PC-9 (cell line): ENCODE measurements at regions not wholly inside any gene's neighbourhood (a gene's known extent, or its start where the extent isn't known, plus 50 kb on each side); places are given as distances from the start of the nearest gene placed in this dataset.
"Not testable (repeated sequence)": the region's sequence is repeated elsewhere in the genome, so short reads cannot be mapped to it uniquely, and the experiment has no call there.

Source experiments
- BruUV-seq: library from RNA; stranded (reverse); fragments of 400-500 nt; replicated peaks from 2 replicates; lab custom pipeline; 2021; lab: Mats Ljungman, UMichigan
- CTCF ChIA-PET: fragments of 300-600 bp; sonication (Branson Sonifier 250); formaldehyde crosslinking; loops from one replicate; lab custom pipeline; 2022; ENCODE audit warnings: antibody characterized with exemption; lab: Charles Lee
- POLR2A ChIA-PET: fragments of 300-600 bp; sonication (Branson Sonifier 250); formaldehyde crosslinking; loops from one replicate; lab custom pipeline; 2022; ENCODE audit warnings: antibody characterized with exemption; ENCODE audit not compliant: unreplicated experiment; lab: Charles Lee
- DNase-seq, 2 experiments: peaks; one replicate each; pipeline versions ENCODE4 v3.0.0 to v3.0.0-alpha.2; 2015 to 2022; ENCODE audit warnings: mixed read lengths in 1 of 2
- H2AFZ ChIP-seq: fragments of 200-600 bp; sonication (generic); 2 replicates; pipeline ENCODE4 v1.8.1; 2017; ENCODE audit warnings: antibody characterized with exemption
- H3F3A ChIP-seq: fragments of 200-600 bp; sonication (generic); 2 replicates; pipeline ENCODE4 v1.8.1; 2017; ENCODE audit warnings: antibody characterized with exemption, mild to moderate bottlenecking, low read depth; ENCODE audit not compliant: insufficient read depth
- H3K27ac ChIP-seq: fragments of 200-600 bp; sonication (generic); 2 replicates; pipeline ENCODE4 v1.6.1; 2016; ENCODE audit warnings: mixed run types
- H3K27me3 ChIP-seq: fragments of 200-600 bp; sonication (generic); 2 replicates; pipeline ENCODE4 v1.6.1; 2016; ENCODE audit warnings: low read depth, mixed run types; ENCODE audit not compliant: insufficient read depth
- H3K36me3 ChIP-seq: fragments of 200-600 bp; sonication (generic); 2 replicates; pipeline ENCODE4 v1.6.1; 2016; ENCODE audit warnings: low read depth, mixed run types
- H3K4me1 ChIP-seq: fragments of 200-600 bp; sonication (generic); replicated peaks from 2 replicates; pipeline ENCODE4 v1.6.1; 2016; ENCODE audit warnings: mixed run types; ENCODE audit not compliant: insufficient read depth
- H3K4me2 ChIP-seq: fragments of 200-600 bp; sonication (generic); 2 replicates; pipeline ENCODE4 v1.6.1; 2017; ENCODE audit warnings: mixed run types
- H3K4me3 ChIP-seq: fragments of 200-600 bp; sonication (generic); 2 replicates; pipeline ENCODE4 v1.6.1; 2016; ENCODE audit warnings: mixed run types
- H3K79me2 ChIP-seq: fragments of 200-600 bp; sonication (generic); 2 replicates; pipeline ENCODE4 v1.6.1; 2017; ENCODE audit warnings: low read depth, mixed run types
- H3K9me2 ChIP-seq: fragments of 200-600 bp; sonication (generic); 2 replicates; pipeline ENCODE4 v1.8.1; 2017; ENCODE audit warnings: mild to moderate bottlenecking; ENCODE audit not compliant: insufficient read depth
- H3K9me3 ChIP-seq: fragments of 200-600 bp; sonication (generic); 2 replicates; pipeline ENCODE4 v1.8.1; 2016; ENCODE audit warnings: low read depth; ENCODE audit not compliant: insufficient read depth
- H4K20me1 ChIP-seq: fragments of 200-600 bp; sonication (generic); 2 replicates; pipeline ENCODE4 v1.8.1; 2017; ENCODE audit not compliant: insufficient read depth
- CTCF ChIP-seq: fragments of 200-600 bp; sonication (generic); conservative IDR thresholded peaks from 2 replicates; pipeline ENCODE4 v1.6.1; 2017; ENCODE audit warnings: mixed run types, antibody characterized with exemption, mild to moderate bottlenecking, moderate library complexity
- EZH2 ChIP-seq: fragments of 200-600 bp; sonication (generic); IDR thresholded peaks from 2 replicates; pipeline ENCODE4 v1.8.0; 2017; ENCODE audit warnings: antibody characterized with exemption, low read depth
- intact Hi-C: fragments of 100-400 bp; cut with micrococcal nuclease; formaldehyde crosslinking; loops from one replicate; pipeline ENCODE4 v1.10.0; 2022; ENCODE audit not compliant: unreplicated experiment

- H2AFZ ChIP-seq, H3K4me3 ChIP-seq, H3K27ac ChIP-seq, intact Hi-C loops, CTCF ChIA-PET, H3K36me3 ChIP-seq, H4K20me1 ChIP-seq, BruUV-seq, DNase-seq, H3K4me2 ChIP-seq, H3K27me3 ChIP-seq, H3K9me2 ChIP-seq, H3K9me3 ChIP-seq, H3K79me2 ChIP-seq: not testable (repeated sequence)
- Histone ChIP-seq H3K4me1 (peaks cover 20% of the 10 kb centered on the region), H3F3A (peaks cover 31% of the 10 kb centered on the region; the same call in 1 of the 2 replicates)
- POLR2A ChIA-PET: interaction anchor here (0.7 kb wide), 1 partner anchor 20 kb away, joined by 3 read pairs; no protein-coding TSS in a partner anchor
These were observed 146.8 kb downstream of the PPIAL4G start for GRCh38 chr1:148336121-148336918.

- Histone ChIP-seq H4K20me1 (no peaks in the 10 kb centered on the region), H3K79me2 (no peaks in the 10 kb centered on the region), H3K9me2 (no peaks in the 10 kb centered on the region), H3K36me3 (no peaks in the 10 kb centered on the region), H3F3A (peaks cover 31% of the 10 kb centered on the region; the same call in 1 of the 2 replicates), H3K4me2 (peak overlapping the region; percentile 86), H3K27ac (peak overlapping the region; percentile 96), H3K4me1 (peaks cover 14% of the 10 kb centered on the region), H3K9me3 (no peaks in the 10 kb centered on the region), H3K27me3 (no peaks in the 10 kb centered on the region), H3K4me3 (peak overlapping the region; percentile 62), H2AFZ (peak overlapping the region; percentile 93)
- ChIA-PET CTCF (interaction anchor here (0.8 kb wide), 1 partner anchor 71 kb away, joined by 5 read pairs; no protein-coding TSS in a partner anchor), POLR2A (interaction anchor here (0.5 to 1.1 kb wide), 7 partner anchors 30 to 554 kb away, joined by 3 to 34 read pairs (median 8); no protein-coding TSS in a partner anchor)
- peak; percentile 88 to 97 for DNase-seq
- TF ChIP-seq CTCF (no peak; the same call in 1 of the 2 replicates), EZH2 (no peak)
- intact Hi-C loops: loop anchor here (1.0 to 2.0 kb wide), 3 partner anchors 30 to 72 kb away; no protein-coding TSS in a partner anchor
- BruUV-seq: TSS peak; percentile 100
These were observed 148.6 kb downstream of the PPIAL4G start for GRCh38 chr1:148334339-148335130.

GRCh38 chr1:148333875-148334338 lies 149.2 kb downstream of the PPIAL4G start:
- peaks cover 14% of the 10 kb centered on the region for H3K4me1 ChIP-seq
- H3F3A ChIP-seq: peaks cover 31% of the 10 kb centered on the region; the same call in 1 of the 2 replicates
- peak overlapping the region; percentile 62 for H3K4me3 ChIP-seq
- ChIA-PET CTCF (interaction anchor here (0.8 kb wide), 1 partner anchor 70 kb away, joined by 5 read pairs; no protein-coding TSS in a partner anchor), POLR2A (interaction anchor here (0.5 to 1.1 kb wide), 7 partner anchors 30 to 553 kb away, joined by 3 to 34 read pairs (median 8); no protein-coding TSS in a partner anchor)
- H3K79me2 ChIP-seq: no peaks in the 10 kb centered on the region
- no peaks in the 10 kb centered on the region for H3K27me3 ChIP-seq
- no peaks in the 10 kb centered on the region for H4K20me1 ChIP-seq
- TF ChIP-seq EZH2 (no peak), CTCF (no peak; the same call in 1 of the 2 replicates)
- no peaks in the 10 kb centered on the region for H3K36me3 ChIP-seq
- no peaks in the 10 kb centered on the region for H3K9me2 ChIP-seq
- no peak for DNase-seq
- no TSS peak for BruUV-seq
- intact Hi-C loops: loop anchor here (2.0 kb wide), 2 partner anchors 29 to 71 kb away; no protein-coding TSS in a partner anchor
- H2AFZ ChIP-seq: peak overlapping the region; percentile 82
- peak overlapping the region; percentile 86 for H3K4me2 ChIP-seq
- peak overlapping the region; percentile 96 for H3K27ac ChIP-seq
- H3K9me3 ChIP-seq: no peaks in the 10 kb centered on the region
